Gastrocnemius medialis (tissue), 4 donors: ENCODE measurements at regions not wholly inside any gene's neighbourhood (a gene's known extent, or its start where the extent isn't known, plus 50 kb on each side); places are given as distances from the start of the nearest gene placed in this dataset.

Source experiments
- ATAC-seq, 2 donors: fragments of 150-250 bp; one replicate each; pipeline ENCODE4 v1.9.1; 2016
- DNase-seq, 2 donors: peaks; one replicate each; pipeline ENCODE4 v3.0.0-alpha.2; 2019
- H3K27ac ChIP-seq, 4 donors: fragments of 200-600 bp; sonication (generic); 1 replicate in 1 of 4; 2 replicates in 3 of 4; pipeline ENCODE4 v1.5.1; 2016 to 2018; ENCODE audit warnings: mild to moderate bottlenecking in 2 of 4, moderate library complexity in 1 of 4
- H3K27me3 ChIP-seq, 3 donors: fragments of 200-600 bp; sonication (generic) in 2 of 3; 1 replicate in 1 of 3; 2 replicates in 2 of 3; pipeline versions ENCODE4 v1.5.1 to v1.6.0; 2016 to 2019; ENCODE audit warnings: mild to moderate bottlenecking in 1 of 3, moderate library complexity in 1 of 3
- H3K36me3 ChIP-seq, 2 donors: fragments of 200-600 bp; sonication (generic) in 1 of 2; one replicate each; pipeline ENCODE4 v1.5.1; 2017 to 2018
- H3K4me1 ChIP-seq, 2 donors: fragments of 200-600 bp; sonication (generic) in 1 of 2; one replicate each; pipeline ENCODE4 v1.5.1; 2016 to 2017; ENCODE audit warnings: mild to moderate bottlenecking in 2 of 2
- H3K4me3 ChIP-seq, 4 donors: fragments of 200-600 bp; sonication (generic) in 3 of 4; 1 replicate in 1 of 4; 2 replicates in 3 of 4; pipeline ENCODE4 v1.5.1; 2016 to 2019; ENCODE audit warnings: mild to moderate bottlenecking in 2 of 4
- H3K9me3 ChIP-seq, 3 donors: fragments of 200-600 bp; sonication (generic) in 2 of 3; 1 replicate in 1 of 3; 2 replicates in 2 of 3; pipeline ENCODE4 v1.5.1; 2016 to 2019
- CTCF ChIP-seq, 5 experiments: fragments of 450-650 bp in 3 of 5; fragments of 200-600 bp in 2 of 5; sonication (generic) in 2 of 5; IDR thresholded peaks in 4 of 5; conservative IDR thresholded peaks in 1 of 5; 1 replicate in 4 of 5; 2 replicates in 1 of 5; pipeline ENCODE4 v1.5.1; 2016 to 2019; ENCODE audit warnings: antibody characterized with exemption in 5 of 5, mild to moderate bottlenecking in 3 of 5, moderate library complexity in 3 of 5
- POLR2A ChIP-seq, 2 donors: fragments of 450-650 bp; IDR thresholded peaks; one replicate each; pipeline ENCODE4 v1.6.1; 2017; ENCODE audit warnings: antibody characterized with exemption in 2 of 2, mild to moderate bottlenecking in 2 of 2, moderate library complexity in 2 of 2
- in situ Hi-C, 4 donors: fragments of 200-750 bp; cut with MboI; loops; one replicate each; pipeline versions ENCODE4 v1.15.0 to v1.8.0; 2017; ENCODE audit warnings: low sequenced_read_pairs in 4 of 4
- intact Hi-C: fragments of 100-400 bp; cut with DNase I; formaldehyde crosslinking; loops from one replicate; pipeline ENCODE4 v1.15.1; 2023; ENCODE audit warnings: low total_unique reads

GRCh38 chr2:146944601-146945000, 900.2 kb upstream of the ACVR2A start:
- DNase-seq: no peak
- Histone ChIP-seq H3K27ac (no peak overlapping the region), H3K36me3 (no peaks in the 10 kb centered on the region), H3K27me3 (no peaks in the 10 kb centered on the region), H3K9me3 (no peaks in the 10 kb centered on the region), H3K4me3 (no peak overlapping the region), H3K4me1 (peaks cover 0 to 6% of the 10 kb centered on the region in 2 donors)
- intact Hi-C loops: no loop called here
- TF ChIP-seq CTCF (IDR thresholded peaks at IDR 0.05 in 4 of 5, conservative IDR thresholded peaks at IDR 0.05 in 1 of 5): no peak
- TF ChIP-seq POLR2A (IDR thresholded peaks at IDR 0.05): no peak
- no peak for ATAC-seq
- in situ Hi-C loops: no loop called here

GRCh38 chr2:146939991-146940685, 904.7 kb upstream of the ACVR2A start:
- Histone ChIP-seq H3K27ac (peak overlapping the region in 2 of 4 donors; percentile 2 to 7), H3K27me3 (no peaks in the 10 kb centered on the region), H3K4me3 (no peak overlapping the region), H3K36me3 (no peaks in the 10 kb centered on the region), H3K4me1 (peaks cover 0 to 9% of the 10 kb centered on the region in 2 donors), H3K9me3 (no peaks in the 10 kb centered on the region)
- in situ Hi-C loops (no loop called here), intact Hi-C loops (no loop called here)
- DNase-seq (no peak), ATAC-seq (no peak)
- TF ChIP-seq POLR2A (IDR thresholded peaks at IDR 0.05) (no peak), CTCF (IDR thresholded peaks at IDR 0.05 in 4 of 5, conservative IDR thresholded peaks at IDR 0.05 in 1 of 5) (no peak)

- no peak for DNase-seq
- intact Hi-C loops (no loop called here), in situ Hi-C loops (no loop called here)
- Histone ChIP-seq H3K4me1 (peaks cover 0 to 6% of the 10 kb centered on the region in 2 donors), H3K27ac (no peak overlapping the region), H3K36me3 (no peaks in the 10 kb centered on the region), H3K27me3 (no peaks in the 10 kb centered on the region), H3K9me3 (peaks cover 0 to 11% (median 0%) of the 10 kb centered on the region in 3 donors), H3K4me3 (no peak overlapping the region)
- TF ChIP-seq POLR2A (IDR thresholded peaks at IDR 0.05) (no peak), CTCF (IDR thresholded peaks at IDR 0.05 in 4 of 5, conservative IDR thresholded peaks at IDR 0.05 in 1 of 5) (no peak)
- no peak for ATAC-seq
These were observed 909.9 kb upstream of the ACVR2A start for GRCh38 chr2:146934921-146935320.

- ATAC-seq: no peak
- H3K27ac ChIP-seq: no peak overlapping the region
- no peaks in the 10 kb centered on the region for H3K4me1 ChIP-seq
- no peaks in the 10 kb centered on the region for H3K36me3 ChIP-seq
- no peak overlapping the region for H3K4me3 ChIP-seq
- H3K9me3 ChIP-seq: peaks cover 0 to 11% (median 0%) of the 10 kb centered on the region in 3 donors
- TF ChIP-seq CTCF (IDR thresholded peaks at IDR 0.05 in 4 of 5, conservative IDR thresholded peaks at IDR 0.05 in 1 of 5) (no peak), POLR2A (IDR thresholded peaks at IDR 0.05) (no peak)
- in situ Hi-C loops (no loop called here), intact Hi-C loops (no loop called here)
- no peaks in the 10 kb centered on the region for H3K27me3 ChIP-seq
- no peak for DNase-seq
These were observed 913.7 kb upstream of the ACVR2A start for GRCh38 chr2:146931109-146931508.
